ENCODE measurements at regions not wholly inside any gene's neighbourhood (a gene's known extent, or its start where the extent isn't known, plus 50 kb on each side); places are given as distances from the start of the nearest gene placed in this dataset.

DNA sequence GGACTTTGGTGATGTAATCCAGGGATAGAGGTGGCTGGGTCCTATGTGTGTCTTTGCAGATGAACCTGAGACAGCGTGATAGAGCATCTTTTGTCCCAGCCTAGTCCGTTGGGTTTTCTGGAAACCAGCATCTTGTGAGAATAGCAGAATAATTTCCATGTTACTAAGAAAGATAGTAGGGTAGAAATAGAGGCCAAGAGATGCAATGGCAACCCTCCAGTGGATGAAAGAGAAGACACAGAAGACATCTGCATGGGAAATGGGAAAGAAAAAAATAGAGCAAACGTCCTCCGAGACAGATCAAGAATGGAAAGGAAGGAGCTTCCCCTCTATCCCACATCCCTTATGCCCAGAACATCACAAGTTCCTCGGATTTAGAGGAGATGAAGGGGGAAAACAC lies 409.3 kb upstream of the TMEM132C start:
- WGBS, 2 experiments (ENCODE audit: low coverage in 1 of 2, low lambda C conversion rate in 2 of 2, missing lambda C conversion rate in 2 of 2) = 23 to 33% methylated on average over 5 of the region's 5 CpGs
- Histone ChIP-seq H3K4me2 (ENCODE audit: unreplicated experiment) (no peak overlapping the region), H3K27ac (no peak overlapping the region), H3K79me2 (ENCODE audit: insufficient read depth) (no peaks in the 10 kb centered on the region), H4K20me1 (ENCODE audit: insufficient read depth) (no peaks in the 10 kb centered on the region), H3K9me3 (ENCODE audit: low read depth) (no peaks in the 10 kb centered on the region), H2AFZ (no peak overlapping the region), H3K4me1 (ENCODE audit: insufficient read depth) (no peaks in the 10 kb centered on the region), H3K36me3 (ENCODE audit: low read depth) (no peaks in the 10 kb centered on the region), H3F3A (ENCODE audit: insufficient read depth) (no peaks in the 10 kb centered on the region), H3K27me3 (replicated peaks; ENCODE audit: insufficient read depth) (no peaks in the 10 kb centered on the region), H3K9ac (no peak overlapping the region), H3K9me2 (ENCODE audit: insufficient read depth) (no peaks in the 10 kb centered on the region), H3K4me3 (no peak overlapping the region)
- in situ Hi-C loops (cut with MboI) = no loop called here
- TF ChIP-seq EZH2phosphoT487 (IDR thresholded peaks at IDR 0.05; ENCODE audit: insufficient read depth, low read depth) = no peak
- no peak for TF ChIP-seq EZH2 (IDR thresholded peaks at IDR 0.05; ENCODE audit: insufficient read depth, poor library complexity, severe bottlenecking)
- no peak for DNase-seq

GRCh38 chr12:127860536-127860935 lies 406.4 kb upstream of the TMEM132C start:
- in situ Hi-C loops (cut with MboI) = no loop called here
- no peak overlapping the region for H2AFZ ChIP-seq
- no peaks in the 10 kb centered on the region for H3K27me3 ChIP-seq (replicated peaks; ENCODE audit: insufficient read depth)
- no peaks in the 10 kb centered on the region for H3K4me1 ChIP-seq (ENCODE audit: insufficient read depth)
- no peaks in the 10 kb centered on the region for H3K79me2 ChIP-seq (ENCODE audit: insufficient read depth)
- no peak overlapping the region for H3K4me2 ChIP-seq (ENCODE audit: unreplicated experiment)
- H4K20me1 ChIP-seq (ENCODE audit: insufficient read depth) = no peaks in the 10 kb centered on the region
- DNase-seq = no peak
- H3K9me3 ChIP-seq (ENCODE audit: low read depth) = no peaks in the 10 kb centered on the region
- no peak overlapping the region for H3K27ac ChIP-seq
- no peaks in the 10 kb centered on the region for H3F3A ChIP-seq (ENCODE audit: insufficient read depth)
- H3K9ac ChIP-seq = no peak overlapping the region
- 38 to 40% methylated on average over 6 of the region's 6 CpGs for WGBS, 2 experiments (ENCODE audit: low coverage in 1 of 2, low lambda C conversion rate in 2 of 2, missing lambda C conversion rate in 2 of 2)
- no peak for TF ChIP-seq EZH2 (IDR thresholded peaks at IDR 0.05; ENCODE audit: insufficient read depth, poor library complexity, severe bottlenecking)
- TF ChIP-seq EZH2phosphoT487 (IDR thresholded peaks at IDR 0.05; ENCODE audit: insufficient read depth, low read depth) = no peak
- H3K36me3 ChIP-seq (ENCODE audit: low read depth) = no peaks in the 10 kb centered on the region
- H3K9me2 ChIP-seq (ENCODE audit: insufficient read depth) = no peaks in the 10 kb centered on the region
- no peak overlapping the region for H3K4me3 ChIP-seq

DNA sequence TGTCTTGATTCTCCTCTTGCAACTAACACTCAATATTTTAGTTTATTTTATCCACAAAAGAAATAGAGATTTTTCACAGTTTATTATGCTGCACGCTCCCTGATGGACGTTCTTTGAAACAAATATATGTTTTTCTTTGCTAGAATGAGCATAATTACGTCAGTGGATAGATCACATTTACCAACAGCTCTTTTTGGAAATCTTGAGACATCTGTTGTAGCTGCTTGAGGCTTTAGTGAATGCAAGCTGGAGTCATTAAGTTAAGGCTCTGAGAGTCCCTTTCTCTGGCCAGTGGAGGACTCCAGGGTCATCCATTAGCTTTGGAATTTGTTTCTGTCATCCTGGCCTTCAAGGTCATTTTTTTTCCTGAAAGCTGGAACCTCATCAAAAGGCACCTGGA lies 405.6 kb upstream of the TMEM132C start:
- Histone ChIP-seq H3F3A (ENCODE audit: insufficient read depth) (no peaks in the 10 kb centered on the region), H3K4me3 (no peak overlapping the region), H3K27me3 (replicated peaks; ENCODE audit: insufficient read depth) (no peaks in the 10 kb centered on the region), H3K9me3 (ENCODE audit: low read depth) (no peaks in the 10 kb centered on the region), H3K4me1 (ENCODE audit: insufficient read depth) (no peaks in the 10 kb centered on the region), H3K79me2 (ENCODE audit: insufficient read depth) (no peaks in the 10 kb centered on the region), H3K9ac (no peak overlapping the region), H3K36me3 (ENCODE audit: low read depth) (no peaks in the 10 kb centered on the region), H3K9me2 (ENCODE audit: insufficient read depth) (no peaks in the 10 kb centered on the region), H2AFZ (no peak overlapping the region), H3K27ac (no peak overlapping the region), H3K4me2 (ENCODE audit: unreplicated experiment) (no peak overlapping the region), H4K20me1 (ENCODE audit: insufficient read depth) (no peaks in the 10 kb centered on the region)
- no peak for TF ChIP-seq EZH2phosphoT487 (IDR thresholded peaks at IDR 0.05; ENCODE audit: insufficient read depth, low read depth)
- 11 to 15% methylated on average over 3 of the region's 3 CpGs for WGBS, 2 experiments (ENCODE audit: low coverage in 1 of 2, low lambda C conversion rate in 2 of 2, missing lambda C conversion rate in 2 of 2)
- in situ Hi-C loops (cut with MboI) = no loop called here
- no peak for DNase-seq

- Histone ChIP-seq H3K36me3 (ENCODE audit: low read depth) (no peaks in the 10 kb centered on the region), H4K20me1 (ENCODE audit: insufficient read depth) (no peaks in the 10 kb centered on the region), H2AFZ (no peak overlapping the region), H3K4me1 (ENCODE audit: insufficient read depth) (no peaks in the 10 kb centered on the region), H3F3A (ENCODE audit: insufficient read depth) (no peaks in the 10 kb centered on the region), H3K9ac (no peak overlapping the region), H3K4me2 (ENCODE audit: unreplicated experiment) (no peak overlapping the region), H3K27ac (no peak overlapping the region), H3K27me3 (replicated peaks; ENCODE audit: insufficient read depth) (no peaks in the 10 kb centered on the region), H3K9me3 (ENCODE audit: low read depth) (no peaks in the 10 kb centered on the region), H3K79me2 (ENCODE audit: insufficient read depth) (no peaks in the 10 kb centered on the region), H3K4me3 (no peak overlapping the region), H3K9me2 (ENCODE audit: insufficient read depth) (no peaks in the 10 kb centered on the region)
- 64 to 71% methylated on average over 2 of the region's 2 CpGs for WGBS, 2 experiments (ENCODE audit: low coverage in 1 of 2, low lambda C conversion rate in 2 of 2, missing lambda C conversion rate in 2 of 2)
- in situ Hi-C loops (cut with MboI) = no loop called here
- no peak for DNase-seq
- TF ChIP-seq EZH2 (IDR thresholded peaks at IDR 0.05; ENCODE audit: insufficient read depth, poor library complexity, severe bottlenecking) (no peak), EZH2phosphoT487 (IDR thresholded peaks at IDR 0.05; ENCODE audit: insufficient read depth, low read depth) (no peak)
Measured at GRCh38 chr12:127873306-127873705, 393.7 kb upstream of the TMEM132C start.

All from GM23248 (cell line).